Testis (tissue), 2 donors: ENCODE measurements at regions not wholly inside any gene's neighbourhood (a gene's known extent, or its start where the extent isn't known, plus 50 kb on each side); places are given as distances from the start of the nearest gene placed in this dataset.

ENCODE experiments used
- POLR2A ChIP-seq: fragments of 450-650 bp; IDR thresholded peaks from one replicate; pipeline ENCODE4 v1.6.1; 2017; ENCODE audit warnings: antibody characterized with exemption, mild to moderate bottlenecking, moderate library complexity
- TF ChIP-seq, protein P1 (sequence below), 3 experiments: fragments of 450-650 bp in 2 of 3; fragments of 200-600 bp in 1 of 3; sonication (generic) in 1 of 3; IDR thresholded peaks; one replicate each; pipeline ENCODE4 v1.5.1; 2016 to 2019; ENCODE audit warnings: antibody characterized with exemption in 3 of 3, mild to moderate bottlenecking in 2 of 3, moderate library complexity in 1 of 3

DNA sequence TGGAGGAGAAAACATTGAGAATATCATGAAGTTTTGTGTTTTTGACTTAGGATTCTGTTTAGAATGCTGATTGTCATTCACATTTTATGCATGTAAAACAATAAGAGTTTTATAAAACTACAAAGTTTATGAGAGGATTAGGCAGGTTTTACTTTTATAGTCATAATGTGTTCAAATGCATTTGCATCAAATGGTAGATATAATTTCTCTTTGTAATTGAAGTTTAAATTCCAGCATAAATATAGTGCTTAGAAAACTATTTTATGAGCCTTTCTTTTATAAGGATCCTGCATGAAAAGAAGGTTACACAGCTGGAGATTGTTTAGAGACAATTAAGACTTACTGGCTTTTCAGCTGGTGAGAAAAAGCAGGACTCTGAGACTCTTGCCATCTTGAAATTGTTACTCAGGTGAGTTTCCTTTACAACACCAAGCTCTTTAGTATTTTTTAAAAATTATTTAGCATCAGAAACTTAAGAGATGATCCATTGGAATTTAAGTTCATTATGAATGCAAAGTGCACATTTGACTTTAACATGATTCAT lies 157.1 kb upstream of the MAN1A1 start:
- TF ChIP-seq, protein P1, sequence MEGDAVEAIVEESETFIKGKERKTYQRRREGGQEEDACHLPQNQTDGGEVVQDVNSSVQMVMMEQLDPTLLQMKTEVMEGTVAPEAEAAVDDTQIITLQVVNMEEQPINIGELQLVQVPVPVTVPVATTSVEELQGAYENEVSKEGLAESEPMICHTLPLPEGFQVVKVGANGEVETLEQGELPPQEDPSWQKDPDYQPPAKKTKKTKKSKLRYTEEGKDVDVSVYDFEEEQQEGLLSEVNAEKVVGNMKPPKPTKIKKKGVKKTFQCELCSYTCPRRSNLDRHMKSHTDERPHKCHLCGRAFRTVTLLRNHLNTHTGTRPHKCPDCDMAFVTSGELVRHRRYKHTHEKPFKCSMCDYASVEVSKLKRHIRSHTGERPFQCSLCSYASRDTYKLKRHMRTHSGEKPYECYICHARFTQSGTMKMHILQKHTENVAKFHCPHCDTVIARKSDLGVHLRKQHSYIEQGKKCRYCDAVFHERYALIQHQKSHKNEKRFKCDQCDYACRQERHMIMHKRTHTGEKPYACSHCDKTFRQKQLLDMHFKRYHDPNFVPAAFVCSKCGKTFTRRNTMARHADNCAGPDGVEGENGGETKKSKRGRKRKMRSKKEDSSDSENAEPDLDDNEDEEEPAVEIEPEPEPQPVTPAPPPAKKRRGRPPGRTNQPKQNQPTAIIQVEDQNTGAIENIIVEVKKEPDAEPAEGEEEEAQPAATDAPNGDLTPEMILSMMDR (IDR thresholded peaks at IDR 0.05): no peak
- no peak for TF ChIP-seq POLR2A
